Effector memory CD8-positive, alpha-beta T cell (primary cell): ENCODE measurements at regions not wholly inside any gene's neighbourhood (a gene's known extent, or its start where the extent isn't known, plus 50 kb on each side); places are given as distances from the start of the nearest gene placed in this dataset.

ENCODE experiments used
- ATAC-seq: fragments of 150-1000 bp; cut with Tn5 transposase; replicated peaks from 2 replicates; pipeline ENCODE4 v1.10.0; 2021; ENCODE audit warnings: mild to moderate bottlenecking, moderate library complexity
- DNase-seq, 3 experiments: peaks; one replicate each; pipeline ENCODE4 v3.0.0; 2021
- H3K27ac Mint-ChIP-seq, 2 donors: one replicate each; pipeline ENCODE4 v1.8.0; 2022; ENCODE audit warnings: mild to moderate bottlenecking in 2 of 2, mixed read lengths in 2 of 2, moderate library complexity in 2 of 2
- H3K27me3 Mint-ChIP-seq, 2 donors: one replicate each; pipeline ENCODE4 v1.8.0; 2022; ENCODE audit warnings: mixed read lengths in 2 of 2
- H3K36me3 Mint-ChIP-seq: one replicate; pipeline ENCODE4 v1.8.0; 2022; ENCODE audit warnings: mild to moderate bottlenecking, moderate library complexity, mixed read lengths; ENCODE audit not compliant: insufficient read depth
- H3K4me1 Mint-ChIP-seq, 2 donors: one replicate each; pipeline ENCODE4 v1.8.0; 2022; ENCODE audit warnings: low read depth in 2 of 2, mixed read lengths in 2 of 2
- H3K4me3 Mint-ChIP-seq, 2 donors: one replicate each; pipeline ENCODE4 v1.8.0; 2022; ENCODE audit warnings: mild to moderate bottlenecking in 2 of 2, mixed read lengths in 2 of 2, moderate library complexity in 2 of 2
- H3K9me3 Mint-ChIP-seq, 2 donors: one replicate each; pipeline ENCODE4 v1.8.0; 2022; ENCODE audit warnings: mixed read lengths in 2 of 2

- ATAC-seq = no peak
- no peaks in the 10 kb centered on the region for H3K36me3 Mint-ChIP-seq
- no peak for DNase-seq
Measured at GRCh38 chr5:28495876-28496275, 1457.5 kb upstream of the CDH9 start.

GRCh38 chr5:28493456-28493855 is 1455.1 kb upstream of the CDH9 start:
- no peak for ATAC-seq
- H3K27me3 Mint-ChIP-seq = no peaks in the 10 kb centered on the region
- H3K9me3 Mint-ChIP-seq = peaks cover 17 to 35% of the 10 kb centered on the region in 2 donors
- no peak for DNase-seq
- no peak overlapping the region for H3K4me3 Mint-ChIP-seq
- no peaks in the 10 kb centered on the region for H3K36me3 Mint-ChIP-seq
- H3K4me1 Mint-ChIP-seq = no peaks in the 10 kb centered on the region
- no peak overlapping the region for H3K27ac Mint-ChIP-seq

More at GRCh38 chr5:28495876-28496275, 1457.5 kb upstream of the CDH9 start:
- Mint-ChIP-seq H3K27ac (no peak overlapping the region), H3K4me3 (no peak overlapping the region), H3K4me1 (no peaks in the 10 kb centered on the region), H3K27me3 (no peaks in the 10 kb centered on the region), H3K9me3 (peaks cover 12 to 28% of the 10 kb centered on the region in 2 donors)

DNA sequence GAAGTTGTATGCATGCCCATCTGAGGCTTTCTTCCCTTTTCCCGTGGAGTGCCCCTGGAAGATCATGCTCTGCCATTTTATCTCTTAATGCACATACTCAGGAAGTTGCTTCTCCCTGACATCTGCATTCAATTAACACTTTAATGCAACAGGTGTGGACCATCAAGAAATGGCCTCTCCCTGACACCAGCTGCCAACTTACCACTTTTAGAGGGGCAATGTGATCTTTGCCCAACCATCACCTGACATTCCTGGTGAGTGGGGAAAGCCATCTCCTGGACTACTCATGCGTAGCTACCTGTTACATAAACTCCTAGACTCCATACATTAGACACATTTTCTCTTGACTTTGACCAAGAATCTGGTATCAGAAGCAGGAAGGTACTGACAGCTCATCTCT is 1450.4 kb upstream of the CDH9 start:
- ATAC-seq (no peak), DNase-seq (no peak)
- Mint-ChIP-seq H3K4me1 (no peaks in the 10 kb centered on the region), H3K4me3 (no peak overlapping the region), H3K36me3 (no peaks in the 10 kb centered on the region), H3K27ac (no peak overlapping the region), H3K27me3 (no peaks in the 10 kb centered on the region), H3K9me3 (peaks cover 17 to 30% of the 10 kb centered on the region in 2 donors)

- H3K36me3 Mint-ChIP-seq = no peaks in the 10 kb centered on the region
- H3K9me3 Mint-ChIP-seq = peaks cover 6 to 7% of the 10 kb centered on the region in 2 donors
- DNase-seq (no peak), ATAC-seq (no peak)
- H3K4me3 Mint-ChIP-seq = no peak overlapping the region
- H3K27ac Mint-ChIP-seq = no peak overlapping the region
- no peaks in the 10 kb centered on the region for H3K4me1 Mint-ChIP-seq
- H3K27me3 Mint-ChIP-seq = no peaks in the 10 kb centered on the region
Measured at GRCh38 chr5:28483327-28484025, 1445.1 kb upstream of the CDH9 start.

GRCh38 chr5:28473531-28474107 is 1435.2 kb upstream of the CDH9 start:
- Mint-ChIP-seq H3K27ac (no peak overlapping the region), H3K36me3 (no peaks in the 10 kb centered on the region), H3K4me1 (no peaks in the 10 kb centered on the region), H3K9me3 (peaks cover 4% of the 10 kb centered on the region in 2 donors), H3K4me3 (no peak overlapping the region), H3K27me3 (no peaks in the 10 kb centered on the region)
- no peak for DNase-seq
- ATAC-seq = no peak

DNA sequence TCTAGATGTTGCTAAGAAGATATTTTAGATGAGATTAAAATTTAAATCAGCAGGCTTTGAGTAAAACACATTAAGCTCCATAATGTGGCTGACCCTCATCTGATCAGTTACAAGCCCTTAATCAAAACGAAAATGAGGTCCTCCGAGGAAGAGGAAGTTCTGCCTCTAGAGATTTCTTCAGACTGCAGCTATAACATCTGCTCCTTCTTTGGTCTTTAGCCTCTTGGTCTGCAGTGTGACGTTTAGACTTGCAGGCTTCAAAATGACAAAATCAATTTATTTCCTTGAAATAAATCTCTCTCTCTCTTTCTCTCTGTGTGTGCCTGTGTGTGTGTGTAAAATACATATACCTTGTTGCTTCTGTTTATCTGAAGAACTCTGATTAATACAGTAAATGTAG is 1429.8 kb upstream of the CDH9 start:
- DNase-seq (no peak), ATAC-seq (no peak)
- Mint-ChIP-seq H3K4me1 (no peaks in the 10 kb centered on the region), H3K4me3 (no peak overlapping the region), H3K36me3 (no peaks in the 10 kb centered on the region), H3K27ac (no peak overlapping the region), H3K27me3 (no peaks in the 10 kb centered on the region), H3K9me3 (no peaks in the 10 kb centered on the region)

DNA sequence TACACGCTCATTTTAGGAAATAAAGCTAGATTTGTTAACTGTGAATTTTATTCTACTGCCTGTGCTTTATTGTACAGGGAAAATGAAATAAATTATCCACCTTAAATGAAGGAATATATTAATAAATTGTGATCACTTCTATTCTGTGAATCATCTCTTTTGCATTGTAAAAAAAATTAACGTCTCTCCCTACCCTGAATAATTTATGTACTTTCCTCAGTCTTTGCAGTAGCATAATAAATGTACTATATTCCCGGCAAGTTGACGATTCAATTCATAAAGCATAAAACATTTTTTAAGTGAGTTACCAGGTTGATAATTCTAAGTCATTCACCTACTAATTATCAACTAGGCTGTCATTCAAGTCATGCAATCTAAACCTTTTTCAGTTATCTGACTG is 1425.3 kb upstream of the CDH9 start:
- H3K27me3 Mint-ChIP-seq = no peaks in the 10 kb centered on the region
- H3K36me3 Mint-ChIP-seq = no peaks in the 10 kb centered on the region
- no peak overlapping the region for H3K27ac Mint-ChIP-seq
- ATAC-seq (no peak), DNase-seq (no peak)
- H3K4me1 Mint-ChIP-seq = no peaks in the 10 kb centered on the region
- H3K4me3 Mint-ChIP-seq = no peak overlapping the region
- H3K9me3 Mint-ChIP-seq = peaks cover 2 to 8% of the 10 kb centered on the region in 2 donors

DNA sequence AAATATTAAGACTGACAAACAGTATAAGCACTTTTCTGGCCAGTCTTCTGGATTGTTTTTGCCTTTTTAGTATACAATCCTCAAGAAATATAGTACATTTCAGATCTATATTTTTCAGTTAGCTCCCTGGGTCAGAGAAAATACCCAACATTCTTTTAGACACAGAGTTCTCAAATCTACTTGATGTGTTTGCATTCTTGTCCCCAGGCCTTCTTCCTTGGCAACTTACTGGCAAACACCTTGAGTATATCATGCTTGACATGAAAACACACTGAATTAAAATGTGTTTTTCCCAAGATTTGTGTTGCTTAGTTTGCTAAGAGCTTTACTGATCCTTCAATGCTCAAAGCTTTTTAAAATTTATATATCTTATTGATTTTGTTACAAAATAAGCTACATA is 1413.1 kb upstream of the CDH9 start:
- H3K27me3 Mint-ChIP-seq = no peaks in the 10 kb centered on the region
- no peaks in the 10 kb centered on the region for H3K36me3 Mint-ChIP-seq
- peaks cover 8 to 24% of the 10 kb centered on the region in 2 donors for H3K9me3 Mint-ChIP-seq
- DNase-seq (no peak), ATAC-seq (no peak)
- no peak overlapping the region for H3K27ac Mint-ChIP-seq
- H3K4me1 Mint-ChIP-seq = no peaks in the 10 kb centered on the region
- no peak overlapping the region for H3K4me3 Mint-ChIP-seq

- Mint-ChIP-seq H3K36me3 (no peaks in the 10 kb centered on the region), H3K9me3 (peaks cover 8 to 24% of the 10 kb centered on the region in 2 donors), H3K4me3 (no peak overlapping the region), H3K27me3 (no peaks in the 10 kb centered on the region), H3K27ac (no peak overlapping the region), H3K4me1 (no peaks in the 10 kb centered on the region)
- DNase-seq (no peak), ATAC-seq (no peak)
Measured at GRCh38 chr5:28450997-28451396, 1412.6 kb upstream of the CDH9 start.

DNA sequence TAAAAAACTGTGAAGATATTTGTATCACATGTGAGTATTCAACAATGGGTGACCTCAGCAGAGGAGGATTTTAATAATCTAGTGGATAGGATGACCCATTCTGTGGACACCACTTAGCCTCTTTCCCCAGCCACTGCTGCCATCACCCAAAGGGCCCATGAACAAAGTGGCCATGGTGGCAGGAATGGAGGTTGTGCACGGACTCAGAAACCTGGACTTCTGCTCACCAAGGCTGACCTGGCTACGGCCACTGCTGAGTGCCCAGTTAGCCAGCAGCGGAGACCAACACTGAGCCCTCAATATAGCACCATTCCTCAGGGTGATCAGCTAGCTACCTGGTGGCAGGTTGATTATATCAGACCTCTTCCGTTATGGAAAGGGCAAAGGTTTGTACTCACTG is 1410.4 kb upstream of the CDH9 start:
- Mint-ChIP-seq H3K27me3 (no peaks in the 10 kb centered on the region), H3K4me3 (no peak overlapping the region), H3K36me3 (no peaks in the 10 kb centered on the region), H3K27ac (no peak overlapping the region), H3K9me3 (peaks cover 11 to 24% of the 10 kb centered on the region in 2 donors), H3K4me1 (no peaks in the 10 kb centered on the region)
- no peak for ATAC-seq
- no peak for DNase-seq

DNA sequence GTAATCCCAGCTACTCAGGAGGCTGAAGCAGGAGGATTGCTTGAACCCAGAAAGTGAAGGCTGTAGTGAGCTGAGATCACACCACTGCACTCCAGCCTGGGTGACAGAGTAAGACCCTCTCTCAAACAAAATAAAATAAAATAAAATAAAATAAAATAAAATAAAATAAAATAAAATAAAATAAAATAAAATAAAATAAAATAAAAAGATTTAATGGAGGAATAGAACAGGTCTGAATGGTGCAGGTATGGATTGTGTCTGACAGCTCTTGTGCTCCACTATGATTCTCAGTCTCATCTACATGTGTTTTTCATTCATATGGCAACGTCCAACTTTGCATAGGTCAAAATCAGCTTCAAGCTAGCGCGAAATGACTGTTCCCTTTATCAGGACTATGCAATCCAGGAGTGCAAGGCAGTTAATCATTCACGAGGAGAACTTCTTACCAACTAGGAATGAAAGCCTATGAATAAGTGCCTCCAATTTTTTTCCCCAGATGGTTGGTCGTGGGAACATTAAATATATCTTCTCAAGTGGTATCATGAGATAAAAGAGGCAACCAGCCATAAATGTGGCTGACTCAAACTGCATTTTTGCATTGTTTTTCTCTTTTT is 1392.3 kb upstream of the CDH9 start:
- ATAC-seq = no peak
- peaks cover 16 to 18% of the 10 kb centered on the region in 2 donors for H3K9me3 Mint-ChIP-seq

GRCh38 chr5:28421141-28421540 is 1382.8 kb upstream of the CDH9 start:
- Mint-ChIP-seq H3K36me3 (no peaks in the 10 kb centered on the region), H3K4me3 (no peak overlapping the region), H3K9me3 (peaks cover 5 to 10% of the 10 kb centered on the region in 2 donors), H3K27ac (no peak overlapping the region), H3K4me1 (no peaks in the 10 kb centered on the region), H3K27me3 (no peaks in the 10 kb centered on the region)
- ATAC-seq = no peak
- DNase-seq = no peak

More for the DNA sequence above, 1392.3 kb upstream of the CDH9 start:
- Mint-ChIP-seq H3K36me3 (no peaks in the 10 kb centered on the region), H3K4me1 (no peaks in the 10 kb centered on the region), H3K27me3 (no peaks in the 10 kb centered on the region), H3K27ac (no peak overlapping the region), H3K4me3 (no peak overlapping the region)
- no peak for DNase-seq

- no peaks in the 10 kb centered on the region for H3K4me1 Mint-ChIP-seq
- H3K27me3 Mint-ChIP-seq = no peaks in the 10 kb centered on the region
- H3K4me3 Mint-ChIP-seq = no peak overlapping the region
- H3K36me3 Mint-ChIP-seq = no peaks in the 10 kb centered on the region
- DNase-seq = no peak
- H3K9me3 Mint-ChIP-seq = peaks cover 7 to 17% of the 10 kb centered on the region in 2 donors
- H3K27ac Mint-ChIP-seq = no peak overlapping the region
- no peak for ATAC-seq
Measured at GRCh38 chr5:28415791-28416443, 1377.5 kb upstream of the CDH9 start.

GRCh38 chr5:28414619-28415018 is 1376.2 kb upstream of the CDH9 start:
- DNase-seq = no peak
- H3K9me3 Mint-ChIP-seq = peaks cover 12 to 26% of the 10 kb centered on the region in 2 donors
- no peaks in the 10 kb centered on the region for H3K36me3 Mint-ChIP-seq
- H3K4me3 Mint-ChIP-seq = no peak overlapping the region
- no peak overlapping the region for H3K27ac Mint-ChIP-seq
- no peak for ATAC-seq
- H3K27me3 Mint-ChIP-seq = no peaks in the 10 kb centered on the region
- H3K4me1 Mint-ChIP-seq = no peaks in the 10 kb centered on the region
